ENCODE measurements at regions not wholly inside any gene's neighbourhood (a gene's known extent, or its start where the extent isn't known, plus 50 kb on each side); places are given as distances from the start of the nearest gene placed in this dataset.

DNA sequence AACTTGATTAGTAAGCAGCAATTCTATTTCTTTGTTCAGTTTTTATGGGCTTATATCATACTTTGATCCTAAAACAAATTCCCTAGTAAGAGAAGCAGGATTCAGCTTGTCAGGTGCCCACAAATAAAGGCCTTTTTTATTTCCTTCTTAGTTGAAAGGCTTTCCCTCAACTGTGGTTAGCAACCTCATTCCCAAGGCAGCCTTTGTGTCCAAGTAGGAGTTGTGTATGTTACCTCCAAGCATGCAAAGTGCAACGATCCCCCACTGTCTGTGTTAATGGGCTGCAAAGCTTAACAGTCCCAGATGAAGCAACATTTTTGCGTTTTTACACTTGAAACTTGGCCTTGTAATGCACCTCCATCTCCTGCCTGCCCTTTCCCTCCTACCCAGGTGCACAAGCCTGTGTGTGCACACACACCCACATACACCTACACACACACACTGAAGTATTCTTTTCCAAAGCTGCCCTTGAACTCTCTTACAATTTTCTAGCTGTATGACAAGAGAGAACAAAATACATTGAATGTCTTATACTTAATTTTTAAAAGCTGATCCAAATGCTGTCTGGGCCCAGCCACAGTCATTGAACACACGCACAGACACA is 278.2 kb downstream of the SNX13 start:
- Histone ChIP-seq H3K36me3 (ENCODE audit: low read depth, low read length) (no peaks in the 10 kb centered on the region), H3K79me2 (ENCODE audit: low read length) (no peaks in the 10 kb centered on the region), H3K27ac (ENCODE audit: low read length) (no peak overlapping the region), H2AFZ (ENCODE audit: low read length) (0 out of 2 replicates have a peak overlapping the region, but pooled peaks have one; percentile 4), H3K27me3 (ENCODE audit: low read length) (no peaks in the 10 kb centered on the region), H4K20me1 (ENCODE audit: low read length) (no peaks in the 10 kb centered on the region), H3K9me2 (replicated peaks; ENCODE audit: low read length) (no peaks in the 10 kb centered on the region), H3K4me1 (ENCODE audit: insufficient read depth, low read length) (peaks cover 20% of the 10 kb centered on the region), H3K4me2 (ENCODE audit: low read length) (no peak overlapping the region), H3K4me3 (ENCODE audit: low read length) (no peak overlapping the region), H3K9me3 (ENCODE audit: low read length) (no peaks in the 10 kb centered on the region), H3F3A (ENCODE audit: low read length, unreplicated experiment) (no peaks in the 10 kb centered on the region), H3K9ac (ENCODE audit: low read length) (no peak overlapping the region)
- ChIA-PET POLR2A (ENCODE audit: unreplicated experiment) (no interaction called here), CTCF (no interaction called here)
- peak; percentile 50 for ATAC-seq
- no peak for DNase-seq
- no TSS peak for BruUV-seq (replicated peaks)
- intact Hi-C loops (cut with micrococcal nuclease), result no loop called here
- no peak for TF ChIP-seq EZH2 (IDR thresholded peaks at IDR 0.05; ENCODE audit: low read length, unreplicated experiment)
- TF ChIP-seq CTCF (conservative IDR thresholded peaks at IDR 0.05; ENCODE audit: low read depth, low read length), result no peak
- TF ChIP-seq EZH2phosphoT487 (IDR thresholded peaks at IDR 0.05; ENCODE audit: borderline replicate concordance, low read length), result no peak

- ChIA-PET POLR2A (ENCODE audit: unreplicated experiment) (no interaction called here), CTCF (no interaction called here)
- Histone ChIP-seq H3K4me3 (ENCODE audit: low read length) (no peak overlapping the region), H3K36me3 (ENCODE audit: low read depth, low read length) (no peaks in the 10 kb centered on the region), H3K9me3 (ENCODE audit: low read length) (no peaks in the 10 kb centered on the region), H3F3A (ENCODE audit: low read length, unreplicated experiment) (no peaks in the 10 kb centered on the region), H3K79me2 (ENCODE audit: low read length) (no peaks in the 10 kb centered on the region), H3K4me1 (ENCODE audit: insufficient read depth, low read length) (peaks cover 20% of the 10 kb centered on the region), H3K9ac (ENCODE audit: low read length) (no peak overlapping the region), H2AFZ (ENCODE audit: low read length) (0 out of 2 replicates have a peak overlapping the region, but pooled peaks have one; percentile 12), H4K20me1 (ENCODE audit: low read length) (no peaks in the 10 kb centered on the region), H3K4me2 (ENCODE audit: low read length) (no peak overlapping the region), H3K9me2 (replicated peaks; ENCODE audit: low read length) (no peaks in the 10 kb centered on the region), H3K27ac (ENCODE audit: low read length) (no peak overlapping the region), H3K27me3 (ENCODE audit: low read length) (no peaks in the 10 kb centered on the region)
- intact Hi-C loops (cut with micrococcal nuclease), result no loop called here
- peak; percentile 63 for ATAC-seq
- BruUV-seq (replicated peaks), result no TSS peak
- no peak for TF ChIP-seq EZH2phosphoT487 (IDR thresholded peaks at IDR 0.05; ENCODE audit: borderline replicate concordance, low read length)
- TF ChIP-seq EZH2 (IDR thresholded peaks at IDR 0.05; ENCODE audit: low read length, unreplicated experiment), result no peak
- TF ChIP-seq CTCF (conservative IDR thresholded peaks at IDR 0.05; ENCODE audit: low read depth, low read length), result no peak
- peak; percentile 67 for DNase-seq
Observed at GRCh38 chr7:17663061-17663675, 277.1 kb downstream of the SNX13 start.

DNA sequence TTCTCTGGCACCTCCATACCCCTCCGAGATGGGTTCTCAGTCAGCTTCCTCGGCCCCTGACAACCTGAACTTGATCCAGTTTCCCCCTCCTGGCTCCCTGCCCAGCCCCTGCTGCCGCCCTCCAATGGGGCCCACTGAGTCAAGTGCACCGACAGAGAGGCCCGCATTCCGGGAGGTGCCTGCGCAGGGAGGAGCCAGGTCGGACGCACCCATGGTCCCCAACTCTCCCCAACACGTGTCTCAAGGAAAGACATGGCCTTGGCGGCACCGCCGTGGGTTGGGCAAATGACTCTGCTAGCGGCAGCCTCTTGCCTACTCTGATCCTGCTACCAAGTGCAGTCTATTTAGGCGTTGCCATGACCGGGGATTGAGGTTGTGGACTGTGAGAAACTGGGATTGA is 275.3 kb downstream of the SNX13 start:
- Histone ChIP-seq H3K27ac (ENCODE audit: low read length) (no peak overlapping the region), H3K36me3 (ENCODE audit: low read depth, low read length) (no peaks in the 10 kb centered on the region), H3K79me2 (ENCODE audit: low read length) (no peaks in the 10 kb centered on the region), H3K4me1 (ENCODE audit: insufficient read depth, low read length) (peaks cover 20% of the 10 kb centered on the region), H4K20me1 (ENCODE audit: low read length) (no peaks in the 10 kb centered on the region), H2AFZ (ENCODE audit: low read length) (no peak overlapping the region), H3K4me3 (ENCODE audit: low read length) (no peak overlapping the region), H3K27me3 (ENCODE audit: low read length) (no peaks in the 10 kb centered on the region), H3K4me2 (ENCODE audit: low read length) (no peak overlapping the region), H3F3A (ENCODE audit: low read length, unreplicated experiment) (no peaks in the 10 kb centered on the region), H3K9me2 (replicated peaks; ENCODE audit: low read length) (no peaks in the 10 kb centered on the region), H3K9ac (ENCODE audit: low read length) (no peak overlapping the region), H3K9me3 (ENCODE audit: low read length) (no peaks in the 10 kb centered on the region)
- DNase-seq, result no peak
- POLR2A ChIA-PET (ENCODE audit: unreplicated experiment), result no interaction called here
- intact Hi-C loops (cut with micrococcal nuclease), result no loop called here
- TF ChIP-seq EZH2 (IDR thresholded peaks at IDR 0.05; ENCODE audit: low read length, unreplicated experiment), result no peak
- no peak for TF ChIP-seq EZH2phosphoT487 (IDR thresholded peaks at IDR 0.05; ENCODE audit: borderline replicate concordance, low read length)
- TF ChIP-seq CTCF (conservative IDR thresholded peaks at IDR 0.05; ENCODE audit: low read depth, low read length), result no peak
- ATAC-seq, result no peak
- CTCF ChIA-PET, result no interaction called here
- BruUV-seq (replicated peaks), result no TSS peak

Data from PC-3 (cell line).